SJCRH30 (cell line): ENCODE measurements at regions not wholly inside any gene's neighbourhood (a gene's known extent, or its start where the extent isn't known, plus 50 kb on each side); places are given as distances from the start of the nearest gene placed in this dataset.

Source experiments
- DNase-seq, 2 experiments: peaks; one replicate each; pipeline ENCODE4 v3.0.0-alpha.2; 2015 to 2020
- H3K27ac ChIP-seq: fragments of 250-450 bp; sonication (Bioruptor Pico); 2 replicates; pipeline ENCODE4 v1.5.1; 2020; ENCODE audit warnings: mild to moderate bottlenecking, moderate library complexity
- H3K27me3 ChIP-seq: fragments of 250-450 bp; sonication (Bioruptor Pico); 2 replicates; pipeline ENCODE4 v1.5.1; 2020; ENCODE audit warnings: mild to moderate bottlenecking, moderate library complexity
- H3K36me3 ChIP-seq: fragments of 250-450 bp; sonication (Bioruptor Pico); 2 replicates; pipeline ENCODE4 v1.5.1; 2020; ENCODE audit warnings: mild to moderate bottlenecking, moderate library complexity
- H3K4me1 ChIP-seq: fragments of 250-450 bp; sonication (Bioruptor Pico); 2 replicates; pipeline ENCODE4 v1.5.1; 2020; ENCODE audit warnings: mild to moderate bottlenecking, moderate library complexity
- H3K4me3 ChIP-seq: fragments of 250-450 bp; sonication (Bioruptor Pico); 2 replicates; pipeline ENCODE4 v1.5.1; 2020; ENCODE audit warnings: mild to moderate bottlenecking, moderate library complexity
- H3K9me3 ChIP-seq: fragments of 250-450 bp; sonication (Bioruptor Pico); replicated peaks from 2 replicates; pipeline ENCODE4 v1.5.1; 2020; ENCODE audit warnings: mild to moderate bottlenecking, moderate library complexity

- Histone ChIP-seq H3K27me3 (no peaks in the 10 kb centered on the region), H3K4me3 (no peak overlapping the region), H3K27ac (no peak overlapping the region), H3K36me3 (no peaks in the 10 kb centered on the region), H3K4me1 (no peaks in the 10 kb centered on the region), H3K9me3 (no peaks in the 10 kb centered on the region)
- no peak for DNase-seq
Observed at GRCh38 chr6:156161471-156161870, 615.7 kb upstream of the ARID1B start.

- no peak overlapping the region for H3K27ac ChIP-seq
- no peaks in the 10 kb centered on the region for H3K27me3 ChIP-seq
- no peaks in the 10 kb centered on the region for H3K36me3 ChIP-seq
- DNase-seq, result no peak
- no peaks in the 10 kb centered on the region for H3K9me3 ChIP-seq
- no peak overlapping the region for H3K4me3 ChIP-seq
- H3K4me1 ChIP-seq, result no peaks in the 10 kb centered on the region
Observed at GRCh38 chr6:156160795-156161165, 616.4 kb upstream of the ARID1B start.

DNA sequence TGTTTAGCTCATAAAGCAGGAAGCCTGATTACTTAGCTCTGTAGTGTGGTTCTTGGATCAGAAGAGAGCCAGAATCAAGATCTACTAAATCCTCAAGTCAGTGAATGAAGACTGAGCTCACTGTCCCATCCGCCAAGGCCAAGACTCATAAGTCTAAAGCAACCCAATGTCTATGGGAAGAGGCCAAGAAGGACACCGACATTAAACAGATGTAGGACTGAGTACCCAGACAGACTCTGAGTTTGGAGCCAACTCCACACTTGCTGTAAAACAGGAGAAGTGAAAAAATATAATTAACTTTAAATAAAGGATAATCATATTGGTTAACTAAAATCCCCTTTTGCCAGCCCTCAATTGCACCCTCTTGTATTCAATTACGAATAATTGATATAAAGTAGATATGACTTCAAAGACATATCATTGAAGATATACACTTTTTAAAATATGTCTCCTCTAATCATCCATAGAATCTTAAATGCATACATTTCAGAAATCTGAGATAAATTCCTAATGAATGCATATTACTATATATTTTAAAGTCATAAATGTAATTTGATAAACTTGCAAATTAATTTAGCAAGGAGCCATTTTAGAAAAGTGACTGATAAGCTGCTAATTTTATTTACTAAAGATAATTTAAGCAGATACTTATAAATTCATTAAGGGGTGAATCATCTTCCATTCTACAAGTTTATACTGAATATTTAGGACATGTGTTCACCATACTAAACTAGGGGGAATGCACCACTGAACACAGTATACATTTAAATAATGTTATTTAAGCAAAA lies 617.0 kb upstream of the ARID1B start:
- no peaks in the 10 kb centered on the region for H3K27me3 ChIP-seq
- no peaks in the 10 kb centered on the region for H3K9me3 ChIP-seq
- no peak overlapping the region for H3K4me3 ChIP-seq
- H3K36me3 ChIP-seq, result no peaks in the 10 kb centered on the region
- H3K4me1 ChIP-seq, result no peaks in the 10 kb centered on the region
- no peak for DNase-seq
- no peak overlapping the region for H3K27ac ChIP-seq

GRCh38 chr6:156154896-156155295 lies 622.3 kb upstream of the ARID1B start:
- no peaks in the 10 kb centered on the region for H3K36me3 ChIP-seq
- no peaks in the 10 kb centered on the region for H3K27me3 ChIP-seq
- no peaks in the 10 kb centered on the region for H3K9me3 ChIP-seq
- H3K4me3 ChIP-seq, result no peak overlapping the region
- no peak overlapping the region for H3K27ac ChIP-seq
- H3K4me1 ChIP-seq, result no peaks in the 10 kb centered on the region
- DNase-seq, result no peak

DNA sequence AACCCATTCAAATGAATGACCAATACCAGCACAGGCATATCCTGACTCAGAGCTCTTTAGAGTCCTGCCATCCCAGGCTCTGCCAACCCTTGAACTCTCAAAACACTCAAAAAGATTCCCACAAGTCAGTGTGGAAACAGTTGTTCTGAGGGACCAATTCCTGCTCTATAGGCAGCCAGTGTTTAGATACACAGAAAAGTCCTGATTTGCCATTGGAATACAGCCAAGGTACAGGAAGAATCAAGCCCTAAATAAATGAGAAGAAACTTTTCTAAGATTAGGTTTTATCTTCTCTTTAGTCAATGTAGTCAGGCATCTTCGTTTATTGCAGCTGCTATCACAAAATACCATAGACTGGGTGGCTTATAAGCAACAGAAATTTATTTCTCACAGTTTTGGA lies 626.8 kb upstream of the ARID1B start:
- no peak overlapping the region for H3K27ac ChIP-seq
- DNase-seq, result no peak
- H3K27me3 ChIP-seq, result no peaks in the 10 kb centered on the region
- H3K4me1 ChIP-seq, result no peaks in the 10 kb centered on the region
- H3K4me3 ChIP-seq, result no peak overlapping the region
- no peaks in the 10 kb centered on the region for H3K9me3 ChIP-seq
- H3K36me3 ChIP-seq, result no peaks in the 10 kb centered on the region

GRCh38 chr6:156146891-156147290 lies 630.3 kb upstream of the ARID1B start:
- DNase-seq, result no peak
- no peaks in the 10 kb centered on the region for H3K4me1 ChIP-seq
- H3K36me3 ChIP-seq, result no peaks in the 10 kb centered on the region
- no peak overlapping the region for H3K27ac ChIP-seq
- H3K4me3 ChIP-seq, result no peak overlapping the region
- H3K9me3 ChIP-seq, result no peaks in the 10 kb centered on the region
- no peaks in the 10 kb centered on the region for H3K27me3 ChIP-seq

GRCh38 chr6:156131221-156131903 lies 645.8 kb upstream of the ARID1B start:
- H3K9me3 ChIP-seq, result no peaks in the 10 kb centered on the region
- no peak overlapping the region for H3K27ac ChIP-seq
- no peaks in the 10 kb centered on the region for H3K27me3 ChIP-seq
- H3K4me1 ChIP-seq, result no peaks in the 10 kb centered on the region
- no peak for DNase-seq
- no peak overlapping the region for H3K4me3 ChIP-seq
- no peaks in the 10 kb centered on the region for H3K36me3 ChIP-seq

DNA sequence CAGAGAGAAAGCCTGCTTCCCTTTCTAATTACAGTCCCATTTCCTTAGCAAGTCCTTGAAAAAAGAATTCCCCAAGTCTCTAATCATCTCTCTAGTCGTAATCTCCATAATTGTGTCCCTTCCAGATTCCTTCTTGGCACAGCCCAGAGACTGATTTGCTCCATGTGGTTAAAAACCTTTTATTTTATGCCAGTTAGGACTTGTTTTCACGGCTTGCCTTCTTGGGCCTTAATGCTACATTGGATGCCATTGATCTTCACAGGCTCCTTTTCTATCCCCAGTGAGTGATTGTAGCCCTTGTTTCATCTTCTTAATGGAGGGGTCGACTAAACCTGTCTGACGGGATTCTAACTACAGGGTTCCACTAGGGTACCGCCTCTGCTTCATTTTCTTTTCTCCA lies 650.6 kb upstream of the ARID1B start:
- DNase-seq, result no peak
- no peaks in the 10 kb centered on the region for H3K9me3 ChIP-seq
- no peak overlapping the region for H3K4me3 ChIP-seq
- H3K27me3 ChIP-seq, result no peaks in the 10 kb centered on the region
- H3K27ac ChIP-seq, result no peak overlapping the region
- no peaks in the 10 kb centered on the region for H3K4me1 ChIP-seq
- no peaks in the 10 kb centered on the region for H3K36me3 ChIP-seq

DNA sequence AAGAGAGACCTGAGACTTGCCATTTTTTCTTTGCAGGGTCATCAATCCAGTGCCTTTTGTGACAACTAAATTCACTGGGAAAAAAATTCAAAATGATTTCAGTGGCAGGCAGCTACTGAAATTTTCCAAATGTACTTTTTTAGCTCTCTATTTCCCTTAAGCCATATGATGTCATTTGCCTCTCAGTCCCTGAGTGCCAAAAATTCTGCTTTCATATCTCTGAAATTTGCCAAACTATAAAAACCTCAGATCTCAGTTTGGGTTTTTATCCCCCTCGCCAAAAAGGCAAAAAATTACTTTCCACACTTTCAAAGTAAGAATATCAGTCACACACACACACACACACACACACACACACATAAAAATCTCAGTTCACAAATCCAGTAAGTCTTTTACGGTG lies 651.3 kb upstream of the ARID1B start:
- H3K27ac ChIP-seq, result no peak overlapping the region
- no peaks in the 10 kb centered on the region for H3K27me3 ChIP-seq
- H3K9me3 ChIP-seq, result no peaks in the 10 kb centered on the region
- no peak for DNase-seq
- no peaks in the 10 kb centered on the region for H3K4me1 ChIP-seq
- no peak overlapping the region for H3K4me3 ChIP-seq
- H3K36me3 ChIP-seq, result no peaks in the 10 kb centered on the region

GRCh38 chr6:156123731-156124130 lies 653.4 kb upstream of the ARID1B start:
- no peak overlapping the region for H3K4me3 ChIP-seq
- H3K27ac ChIP-seq, result no peak overlapping the region

GRCh38 chr6:156121973-156122372 lies 655.2 kb upstream of the ARID1B start:
- Histone ChIP-seq H3K4me3 (no peak overlapping the region), H3K27me3 (no peaks in the 10 kb centered on the region), H3K36me3 (no peaks in the 10 kb centered on the region), H3K9me3 (no peaks in the 10 kb centered on the region), H3K4me1 (no peaks in the 10 kb centered on the region), H3K27ac (no peak overlapping the region)
- no peak for DNase-seq

More at GRCh38 chr6:156123731-156124130, 653.4 kb upstream of the ARID1B start:
- no peak for DNase-seq
- H3K36me3 ChIP-seq, result no peaks in the 10 kb centered on the region
- H3K4me1 ChIP-seq, result no peaks in the 10 kb centered on the region
- H3K9me3 ChIP-seq, result no peaks in the 10 kb centered on the region
- H3K27me3 ChIP-seq, result no peaks in the 10 kb centered on the region

DNA sequence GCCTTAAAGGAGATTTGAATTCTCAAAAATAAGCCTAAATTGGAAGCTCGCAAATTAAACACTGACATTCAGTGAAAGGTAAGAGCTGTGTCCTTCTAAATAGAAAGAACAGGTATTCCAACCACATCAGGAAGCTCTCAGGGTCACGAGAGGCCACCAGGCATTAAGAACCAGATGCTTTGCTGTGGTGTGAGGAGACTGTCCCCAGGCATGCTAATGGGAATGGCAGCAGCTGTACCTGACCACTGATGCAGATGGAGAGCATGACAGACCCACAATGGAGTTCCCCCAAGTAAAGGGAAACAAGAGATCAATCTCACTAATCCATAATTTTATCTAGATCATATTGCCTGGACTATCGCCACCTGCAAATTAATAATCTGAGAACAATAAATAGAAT lies 658.9 kb upstream of the NOX3 start:
- H3K27ac ChIP-seq, result no peak overlapping the region
- DNase-seq, result no peak
- H3K36me3 ChIP-seq, result no peaks in the 10 kb centered on the region
- no peak overlapping the region for H3K4me3 ChIP-seq
- H3K9me3 ChIP-seq, result no peaks in the 10 kb centered on the region
- no peaks in the 10 kb centered on the region for H3K4me1 ChIP-seq
- no peaks in the 10 kb centered on the region for H3K27me3 ChIP-seq

DNA sequence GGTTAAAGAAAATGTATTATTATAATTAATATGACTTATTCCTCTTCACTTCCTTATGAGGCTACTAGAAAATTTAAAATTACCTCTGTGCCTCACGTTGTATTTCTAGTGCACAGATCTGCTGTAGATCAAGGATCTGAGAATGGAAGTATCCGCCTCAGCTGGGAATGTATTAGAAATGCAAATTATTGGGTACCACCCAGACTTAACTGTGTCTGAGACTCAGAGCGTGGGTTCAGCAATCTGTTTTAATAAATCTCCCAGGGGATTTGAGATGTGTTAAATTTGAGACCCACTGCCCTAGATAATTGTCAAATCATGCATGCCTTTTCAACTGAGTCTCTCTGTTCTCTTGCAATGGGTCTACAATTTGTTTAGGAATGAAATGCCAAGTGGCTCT lies 658.0 kb upstream of the NOX3 start:
- Histone ChIP-seq H3K4me3 (no peak overlapping the region), H3K27ac (no peak overlapping the region), H3K36me3 (no peaks in the 10 kb centered on the region), H3K4me1 (no peaks in the 10 kb centered on the region), H3K9me3 (no peaks in the 10 kb centered on the region), H3K27me3 (no peaks in the 10 kb centered on the region)
- DNase-seq, result no peak

- no peak for DNase-seq
- no peaks in the 10 kb centered on the region for H3K27me3 ChIP-seq
- H3K27ac ChIP-seq, result no peak overlapping the region
Observed at GRCh38 chr6:156111913-156112312, 656.3 kb upstream of the NOX3 start.

DNA sequence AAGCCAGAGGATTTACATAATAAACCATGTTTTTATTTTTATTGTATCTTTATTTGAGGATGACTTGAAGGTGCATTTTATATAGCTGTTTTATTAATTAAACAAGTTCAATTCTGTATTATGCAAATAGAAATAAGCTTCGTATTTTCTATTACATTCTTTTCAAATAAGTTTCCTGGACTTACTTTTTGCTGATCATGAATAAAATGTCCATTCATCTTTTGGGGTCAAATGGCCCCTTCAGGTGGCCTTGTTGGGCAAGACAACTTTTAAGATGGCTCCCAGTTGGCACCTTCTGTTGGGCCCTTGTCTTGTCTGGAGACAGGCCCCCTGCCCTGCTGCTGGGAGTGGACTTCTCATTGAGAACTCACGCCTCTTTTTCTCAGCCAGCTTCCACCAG lies 654.6 kb upstream of the NOX3 start:
- no peak for DNase-seq
- Histone ChIP-seq H3K4me1 (no peaks in the 10 kb centered on the region), H3K9me3 (no peaks in the 10 kb centered on the region), H3K27ac (no peak overlapping the region), H3K27me3 (no peaks in the 10 kb centered on the region), H3K36me3 (no peaks in the 10 kb centered on the region), H3K4me3 (no peak overlapping the region)

More at GRCh38 chr6:156111913-156112312, 656.3 kb upstream of the NOX3 start:
- H3K36me3 ChIP-seq, result no peaks in the 10 kb centered on the region
- no peak overlapping the region for H3K4me3 ChIP-seq
- no peaks in the 10 kb centered on the region for H3K4me1 ChIP-seq
- H3K9me3 ChIP-seq, result no peaks in the 10 kb centered on the region

DNA sequence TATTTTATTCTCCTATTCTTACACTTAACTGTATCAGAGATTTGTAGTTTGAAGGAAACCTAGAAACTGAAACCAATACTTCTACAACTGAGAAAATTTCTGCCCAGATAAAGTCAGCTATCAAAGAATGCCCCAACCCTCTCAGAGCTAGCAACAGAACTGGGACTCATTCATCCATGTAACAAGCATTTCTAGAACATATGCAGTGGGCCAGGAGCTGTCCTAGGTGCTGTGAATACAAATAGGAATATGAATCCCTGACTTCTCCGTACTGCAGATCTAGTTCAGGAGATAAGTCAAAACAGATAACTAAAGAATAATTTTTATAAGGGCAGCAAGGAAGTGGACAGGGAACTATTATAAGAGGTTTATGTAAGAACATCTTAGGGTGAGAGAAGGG lies 654.1 kb upstream of the NOX3 start:
- no peaks in the 10 kb centered on the region for H3K36me3 ChIP-seq
- no peaks in the 10 kb centered on the region for H3K4me1 ChIP-seq
- H3K27me3 ChIP-seq, result no peaks in the 10 kb centered on the region
- H3K4me3 ChIP-seq, result no peak overlapping the region
- H3K27ac ChIP-seq, result no peak overlapping the region
- peak in 1 of 2 experiments; percentile 9 for DNase-seq
- H3K9me3 ChIP-seq, result no peaks in the 10 kb centered on the region
